Astrocyte (in vitro differentiated cells and primary cell): ENCODE measurements at regions not wholly inside any gene's neighbourhood (a gene's known extent, or its start where the extent isn't known, plus 50 kb on each side); places are given as distances from the start of the nearest gene placed in this dataset.

ENCODE experiments used
- DNase-seq: peaks from one replicate; pipeline ENCODE4 v3.0.0-alpha.2; 2010; ENCODE audit warnings: low read depth
- FAIRE-seq: peaks from 2 replicates; lab custom pipeline; 2011; peaks lifted over from hg19 to GRCh38; lab: Jason Lieb, UNC
- H2AFZ ChIP-seq: 2 replicates; pipeline ENCODE4 v1.6.0; 2012; ENCODE audit warnings: low read depth, low read length, inconsistent platforms
- H3K27ac ChIP-seq: 2 replicates; pipeline ENCODE4 v1.5.1; 2011; ENCODE audit warnings: low read depth, low read length, inconsistent platforms
- H3K27me3 ChIP-seq: 2 replicates; pipeline ENCODE4 v1.6.0; 2011; ENCODE audit warnings: low read length, inconsistent platforms; ENCODE audit not compliant: insufficient read depth
- H3K36me3 ChIP-seq: 2 replicates; pipeline ENCODE4 v1.5.1; 2011; ENCODE audit warnings: low read length, inconsistent platforms; ENCODE audit not compliant: insufficient read depth
- H3K4me1 ChIP-seq: 2 replicates; pipeline ENCODE4 v1.5.1; 2011; ENCODE audit warnings: low read length, inconsistent platforms; ENCODE audit not compliant: insufficient read depth
- H3K4me2 ChIP-seq: 2 replicates; pipeline ENCODE4 v1.6.0; 2012; ENCODE audit warnings: low read length, inconsistent platforms
- H3K4me3 ChIP-seq: 2 replicates; pipeline ENCODE4 v1.5.1; 2011; ENCODE audit warnings: low read depth, mild to moderate bottlenecking, low read length, inconsistent platforms; ENCODE audit not compliant: insufficient read depth
- H3K79me2 ChIP-seq: 2 replicates; pipeline ENCODE4 v1.6.0; 2012; ENCODE audit warnings: mild to moderate bottlenecking, low read length, inconsistent platforms; ENCODE audit not compliant: insufficient read depth
- H3K9ac ChIP-seq: 2 replicates; pipeline ENCODE4 v1.6.0; 2012; ENCODE audit warnings: mild to moderate bottlenecking, low read length, inconsistent platforms
- H3K9me3 ChIP-seq: 2 replicates; pipeline ENCODE4 v1.5.1; 2012; ENCODE audit warnings: low read depth, mild to moderate bottlenecking, low read length, inconsistent platforms; ENCODE audit not compliant: insufficient read depth
- H4K20me1 ChIP-seq: 2 replicates; pipeline ENCODE4 v1.6.0; 2012; ENCODE audit warnings: low read length, inconsistent platforms; ENCODE audit not compliant: insufficient read depth
- H3K27ac Mint-ChIP-seq: one replicate; pipeline ENCODE4 v1.8.0; 2021; ENCODE audit warnings: mild to moderate bottlenecking, mixed read lengths; ENCODE audit not compliant: unreplicated experiment
- H3K27me3 Mint-ChIP-seq: one replicate; pipeline ENCODE4 v1.8.0; 2021; ENCODE audit warnings: low read depth, mixed read lengths; ENCODE audit not compliant: unreplicated experiment
- H3K36me3 Mint-ChIP-seq: one replicate; pipeline ENCODE4 v1.8.0; 2021; ENCODE audit warnings: low read depth, mixed read lengths; ENCODE audit not compliant: unreplicated experiment
- H3K4me1 Mint-ChIP-seq: one replicate; pipeline ENCODE4 v1.8.0; 2021; ENCODE audit warnings: low read depth, mixed read lengths; ENCODE audit not compliant: unreplicated experiment
- H3K4me3 Mint-ChIP-seq: one replicate; pipeline ENCODE4 v1.8.0; 2021; ENCODE audit warnings: mild to moderate bottlenecking, moderate library complexity, mixed read lengths; ENCODE audit not compliant: unreplicated experiment
- H3K9me3 Mint-ChIP-seq: one replicate; pipeline ENCODE4 v1.8.0; 2021; ENCODE audit warnings: mild to moderate bottlenecking, mixed read lengths; ENCODE audit not compliant: unreplicated experiment
- CTCF ChIP-seq: IDR thresholded peaks from 2 replicates; pipeline ENCODE4 v1.5.1; 2011; ENCODE audit warnings: low read depth, mild to moderate bottlenecking, inconsistent platforms, low read length, moderate library complexity; ENCODE audit not compliant: insufficient read depth
- EZH2 ChIP-seq: IDR thresholded peaks from 2 replicates; pipeline ENCODE4 v1.6.1; 2012; ENCODE audit warnings: mild to moderate bottlenecking, low read length, inconsistent platforms; ENCODE audit not compliant: insufficient read depth

DNA sequence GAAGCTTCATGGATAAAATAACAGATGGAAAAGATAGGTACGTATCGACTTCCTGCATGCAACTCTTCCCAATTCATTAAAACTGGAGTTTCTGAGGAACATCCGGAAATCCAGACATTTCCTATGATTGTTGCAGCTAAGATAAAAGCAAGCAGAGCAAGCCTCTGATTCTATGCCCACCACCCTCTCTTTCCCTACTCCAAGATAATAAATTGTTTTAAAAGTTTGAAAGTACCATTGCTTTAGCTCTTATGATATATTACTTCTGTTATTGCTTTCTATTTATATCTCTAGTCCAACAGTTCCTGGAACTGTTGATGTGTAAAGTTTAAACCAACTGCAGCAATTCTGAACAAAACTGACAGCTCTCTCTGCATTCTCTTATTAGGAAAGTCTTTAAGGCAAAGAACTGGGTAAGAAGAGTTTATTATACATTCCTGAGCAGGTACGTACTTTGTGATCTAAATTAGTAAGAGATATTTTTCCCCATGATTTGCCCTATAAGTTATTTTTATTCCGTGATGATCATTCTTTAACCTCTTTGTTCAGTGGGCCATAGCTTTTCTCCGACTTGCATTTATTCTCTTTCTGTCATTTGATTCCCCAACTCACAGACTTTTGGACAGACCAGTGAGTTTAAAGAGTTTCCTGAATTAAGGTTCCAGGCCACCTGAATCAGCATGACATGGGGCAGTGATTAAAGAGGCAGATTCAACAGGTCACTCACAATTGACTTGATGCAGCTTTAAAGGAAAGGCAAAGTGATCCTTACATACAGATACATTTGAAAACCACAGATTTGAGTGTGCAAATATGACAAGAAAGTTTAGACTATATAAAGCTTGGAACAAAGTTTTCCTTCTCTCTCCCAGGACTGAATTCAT, 94.2 kb upstream of the THRB start:
- H3K4me3 ChIP-seq, result no peak overlapping the region
- TF ChIP-seq EZH2, result no peak
- no peak for TF ChIP-seq CTCF
- no peaks in the 10 kb centered on the region for H3K79me2 ChIP-seq
- H2AFZ ChIP-seq, result no peak overlapping the region
- FAIRE-seq (no peak), DNase-seq (no peak)
- H3K4me1 ChIP-seq, result no peaks in the 10 kb centered on the region
- H3K9me3 ChIP-seq, result no peaks in the 10 kb centered on the region
- peaks cover 9% of the 10 kb centered on the region for H3K4me1 Mint-ChIP-seq
- no peaks in the 10 kb centered on the region for H3K9me3 Mint-ChIP-seq
- H3K27me3 Mint-ChIP-seq, result peaks cover 5% of the 10 kb centered on the region
- no peak overlapping the region for H3K4me2 ChIP-seq
- no peak overlapping the region for H3K4me3 Mint-ChIP-seq
- no peaks in the 10 kb centered on the region for H3K36me3 Mint-ChIP-seq
- no peak overlapping the region for H3K27ac ChIP-seq
- no peak overlapping the region for H3K9ac ChIP-seq
- H3K27ac Mint-ChIP-seq, result no peak overlapping the region
- no peaks in the 10 kb centered on the region for H3K36me3 ChIP-seq
- H3K27me3 ChIP-seq, result peaks cover 4% of the 10 kb centered on the region
- no peaks in the 10 kb centered on the region for H4K20me1 ChIP-seq

GRCh38 chr3:24589513-24589851, 94.8 kb upstream of the THRB start:
- H3K4me3 ChIP-seq, result no peak overlapping the region
- no peak overlapping the region for H3K4me2 ChIP-seq
- no peak overlapping the region for H3K27ac Mint-ChIP-seq
- no peaks in the 10 kb centered on the region for H3K9me3 ChIP-seq
- peaks cover 4% of the 10 kb centered on the region for H3K27me3 ChIP-seq
- H3K27ac ChIP-seq, result no peak overlapping the region
- no peaks in the 10 kb centered on the region for H3K79me2 ChIP-seq
- TF ChIP-seq EZH2 (no peak), CTCF (no peak)
- H4K20me1 ChIP-seq, result no peaks in the 10 kb centered on the region
- DNase-seq, result no peak
- no peak overlapping the region for H2AFZ ChIP-seq
- no peak for FAIRE-seq
- H3K4me1 Mint-ChIP-seq, result peaks cover 9% of the 10 kb centered on the region
- H3K4me1 ChIP-seq, result no peaks in the 10 kb centered on the region
- H3K36me3 ChIP-seq, result no peaks in the 10 kb centered on the region
- H3K9me3 Mint-ChIP-seq, result no peaks in the 10 kb centered on the region
- no peak overlapping the region for H3K9ac ChIP-seq
- no peaks in the 10 kb centered on the region for H3K36me3 Mint-ChIP-seq
- H3K27me3 Mint-ChIP-seq, result peaks cover 5% of the 10 kb centered on the region
- H3K4me3 Mint-ChIP-seq, result no peak overlapping the region
